K562 (cell line): ENCODE measurements at regions not wholly inside any gene's neighbourhood (a gene's known extent, or its start where the extent isn't known, plus 50 kb on each side); places are given as distances from the start of the nearest gene placed in this dataset.

ENCODE experiments used
- ATAC-seq: fragments of 200-7000 bp; cut with Tn5 transposase; 3 replicates; pipeline ENCODE4 v1.9.1; 2020; ENCODE audit warnings: moderate library complexity
- BruUV-seq: library from RNA; stranded (reverse); fragments of 400-500 nt; replicated peaks from 2 replicates; lab custom pipeline; 2021; lab: Mats Ljungman, UMichigan
- CTCF ChIA-PET: fragments of 300-600 bp; formaldehyde crosslinking; extraction: SDS; loops from one replicate; lab custom pipeline; 2021; ENCODE audit warnings: low intra/inter-chr PET ratio; lab: Yijun Ruan, JAX
- POLR2A ChIA-PET: fragments of 300-600, 350-650 bp; sonication (Branson Sonifier 250); formaldehyde crosslinking; extraction: SDS; loops from one replicate; lab custom pipeline; 2021; ENCODE audit warnings: antibody characterized with exemption, inconsistent platforms; lab: Yijun Ruan, JAX
- DNase-seq, 4 experiments: peaks; one replicate each; pipeline versions ENCODE4 v3.0.0 to v3.0.0-alpha.2; 2011 to 2018; ENCODE audit warnings: low spot score in 3 of 4, mixed read lengths in 3 of 4; ENCODE audit errors: extremely low read depth in 1 of 4
- FAIRE-seq: peaks from 2 replicates; lab custom pipeline; 2011; peaks lifted over from hg19 to GRCh38; lab: Jason Lieb, UNC
- H2AFZ ChIP-seq: 2 replicates; pipeline ENCODE4 v1.6.0; 2011; ENCODE audit warnings: low read depth, low read length, control low read depth, inconsistent platforms
- H3K27ac ChIP-seq: fragments of 200-600 bp; 3 replicates; pipeline ENCODE4 v1.8.0; 2011; ENCODE audit warnings: low read depth, mild to moderate bottlenecking, control low read depth, inconsistent platforms, low read length, moderate library complexity, mixed read lengths; ENCODE audit errors: extremely low read depth
- H3K27me3 ChIP-seq, 2 experiments: fragments of 300-600 bp in 1 of 2; 2 replicates in 1 of 2; 3 replicates in 1 of 2; pipeline versions ENCODE4 v1.6.0 to v1.8.0; 2011; ENCODE audit warnings: inconsistent platforms in 2 of 2, low read length in 2 of 2, mild to moderate bottlenecking in 1 of 2, mixed read lengths in 1 of 2, moderate library complexity in 1 of 2; ENCODE audit not compliant: control insufficient read depth in 2 of 2, insufficient read depth in 2 of 2
- H3K36me3 ChIP-seq: fragments of 300-600 bp; 3 replicates; pipeline ENCODE4 v1.8.0; 2011; ENCODE audit warnings: mild to moderate bottlenecking, low read length, inconsistent platforms; ENCODE audit not compliant: control insufficient read depth, insufficient read depth
- H3K4me1 ChIP-seq, 2 experiments: fragments of 200-600 bp in 1 of 2; replicated peaks in 1 of 2; 2 replicates in 1 of 2; 3 replicates in 1 of 2; pipeline versions ENCODE4 v1.5.1 to v1.8.0; 2011; ENCODE audit warnings: inconsistent platforms in 2 of 2, low read length in 2 of 2, mild to moderate bottlenecking in 1 of 2, mixed read lengths in 1 of 2, moderate library complexity in 1 of 2; ENCODE audit not compliant: control insufficient read depth in 2 of 2, insufficient read depth in 2 of 2
- H3K4me2 ChIP-seq: 2 replicates; pipeline ENCODE4 v1.6.1; 2011; ENCODE audit warnings: low read length, control low read depth, inconsistent platforms, mixed read lengths; ENCODE audit not compliant: insufficient read depth
- H3K4me3 ChIP-seq: fragments of 200-600 bp; sonication (generic), shearing (Covaris generic); 2 replicates; pipeline ENCODE4 v1.5.1; 2016; ENCODE audit warnings: control low read depth, inconsistent platforms
- H3K79me2 ChIP-seq: fragments of 200-600 bp; 3 replicates; pipeline ENCODE4 v1.8.0; 2011; ENCODE audit warnings: low read length, inconsistent platforms; ENCODE audit not compliant: control insufficient read depth, insufficient read depth
- H3K9ac ChIP-seq, 2 experiments: 2 replicates each; pipeline versions ENCODE4 v1.6.0 to v1.6.1; 2011; ENCODE audit warnings: low read depth in 2 of 2, low read length in 2 of 2, control low read depth in 1 of 2, inconsistent platforms in 1 of 2, mild to moderate bottlenecking in 1 of 2, mixed read lengths in 1 of 2; ENCODE audit not compliant: insufficient read depth in 1 of 2
- H3K9me1 ChIP-seq: one replicate; pipeline ENCODE4 v1.6.0; 2011; ENCODE audit warnings: inconsistent platforms, mild to moderate bottlenecking, low read length, moderate library complexity; ENCODE audit not compliant: control insufficient read depth, insufficient read depth
- H3K9me3 ChIP-seq: replicated peaks from 2 replicates; pipeline ENCODE4 v1.5.1; 2011; ENCODE audit warnings: low read depth, low read length, inconsistent platforms; ENCODE audit not compliant: control insufficient read depth, insufficient read depth
- H4K20me1 ChIP-seq: replicated peaks from 2 replicates; pipeline ENCODE4 v1.6.1; 2011; ENCODE audit warnings: low read length, inconsistent platforms, mixed read lengths; ENCODE audit not compliant: control insufficient read depth, insufficient read depth
- EP300 ChIP-seq: IDR thresholded peaks from 2 replicates; pipeline ENCODE4 v1.6.1; 2012; ENCODE audit warnings: low read length, improper control_type of control experiment
- ESRRB ChIP-seq: fragments of 250-450 bp; sonication (Bioruptor Pico); IDR thresholded peaks from 2 replicates; pipeline ENCODE4 v1.5.0; 2020; ENCODE audit warnings: mild to moderate bottlenecking, moderate library complexity, borderline replicate concordance
- IRF2 ChIP-seq: sonication (generic); formaldehyde crosslinking; IDR thresholded peaks from 2 replicates; pipeline ENCODE4 v1.8.1; 2022; ENCODE audit warnings: mild to moderate bottlenecking, missing genetic modification reagents
- MLLT1 ChIP-seq, 2 experiments: fragments of 450-650 bp; IDR thresholded peaks; 2 replicates each; pipeline ENCODE4 v1.6.1; 2016
- OTX1 ChIP-seq: fragments of 450-650 bp; formaldehyde crosslinking; IDR thresholded peaks from 2 replicates; pipeline ENCODE4 v1.4.0; 2022; ENCODE audit warnings: mild to moderate bottlenecking
- RBFOX2 ChIP-seq: fragments of 200-400 bp; formaldehyde crosslinking; IDR thresholded peaks from 2 replicates; pipeline ENCODE4 v1.6.1; 2017; ENCODE audit warnings: low read depth, mild to moderate bottlenecking, low read length, moderate library complexity
- SMC3 ChIP-seq: conservative IDR thresholded peaks from 2 replicates; pipeline ENCODE4 v1.6.1; 2011; ENCODE audit warnings: low read depth, low read length, improper control_type of control experiment; ENCODE audit not compliant: insufficient read depth
- STAG1 ChIP-seq: sonication (generic); formaldehyde crosslinking; IDR thresholded peaks from 2 replicates; pipeline ENCODE4 v1.5.0; 2020; ENCODE audit warnings: missing genetic modification reagents, borderline replicate concordance
- ZNF398 ChIP-seq: fragments of 250-450 bp; sonication (Bioruptor Pico); IDR thresholded peaks from 2 replicates; pipeline ENCODE4 v1.8.0; 2021; ENCODE audit warnings: moderate library complexity, mild to moderate bottlenecking, inconsistent platforms
- WGBS: fragments of 100-300 bp; shearing (Covaris generic); methylation state at CpG from one replicate; pipeline ENCODE4 v1.1.6; 2016; ENCODE audit warnings: low coverage, mixed read lengths; ENCODE audit not compliant: insufficient coverage; ENCODE audit errors: missing lambda C conversion rate; 5-methylcytosine and 5-hydroxymethylcytosine counted together
- in situ Hi-C: fragments of 300-500 bp; cut with MboI; formaldehyde crosslinking; loops from 4 replicates; pipeline ENCODE4 v1.15.0; 2018; ENCODE audit warnings: inconsistent platforms, mixed read lengths
- intact Hi-C: fragments of 100-400 bp; cut with micrococcal nuclease; formaldehyde crosslinking; loops from 2 replicates; pipeline ENCODE4 v1.14.2; 2022
- TF ChIP-seq, protein P1 (sequence below): fragments of 450-650 bp; conservative IDR thresholded peaks from 2 replicates; pipeline ENCODE4 v1.6.1; 2016; ENCODE audit warnings: missing genetic modification characterization, low read depth, mild to moderate bottlenecking, missing compliant biosample characterization, moderate library complexity

DNA sequence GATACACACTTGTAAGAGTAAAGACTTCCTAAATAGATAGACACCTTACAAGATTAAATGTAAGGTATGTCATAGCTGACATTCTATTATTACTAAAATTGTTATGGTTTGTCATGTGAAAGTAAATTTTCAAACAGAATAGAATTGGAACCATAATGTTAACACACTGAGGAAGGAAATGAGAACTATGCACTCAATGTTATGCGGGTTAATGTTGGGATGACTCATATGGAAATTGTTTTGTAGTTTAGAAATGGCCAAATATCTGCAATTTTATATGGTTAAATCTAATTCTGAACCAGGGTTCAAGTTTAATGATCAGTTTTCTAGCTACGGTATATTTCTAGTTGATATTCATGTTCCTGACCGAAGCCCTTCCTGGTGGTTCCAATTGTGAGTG, 214.2 kb upstream of the ADO start (continued):
- TF ChIP-seq ZNF398 (CRISPR knock-in tag) (no peak), ESRRB (CRISPR knock-in tag) (no peak), EP300 (no peak), RBFOX2 (no peak)
- TF ChIP-seq, protein P1, sequence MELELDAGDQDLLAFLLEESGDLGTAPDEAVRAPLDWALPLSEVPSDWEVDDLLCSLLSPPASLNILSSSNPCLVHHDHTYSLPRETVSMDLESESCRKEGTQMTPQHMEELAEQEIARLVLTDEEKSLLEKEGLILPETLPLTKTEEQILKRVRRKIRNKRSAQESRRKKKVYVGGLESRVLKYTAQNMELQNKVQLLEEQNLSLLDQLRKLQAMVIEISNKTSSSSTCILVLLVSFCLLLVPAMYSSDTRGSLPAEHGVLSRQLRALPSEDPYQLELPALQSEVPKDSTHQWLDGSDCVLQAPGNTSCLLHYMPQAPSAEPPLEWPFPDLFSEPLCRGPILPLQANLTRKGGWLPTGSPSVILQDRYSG (tag), result no peak
- TF ChIP-seq, all 486 proteins: peak for 0

DNA sequence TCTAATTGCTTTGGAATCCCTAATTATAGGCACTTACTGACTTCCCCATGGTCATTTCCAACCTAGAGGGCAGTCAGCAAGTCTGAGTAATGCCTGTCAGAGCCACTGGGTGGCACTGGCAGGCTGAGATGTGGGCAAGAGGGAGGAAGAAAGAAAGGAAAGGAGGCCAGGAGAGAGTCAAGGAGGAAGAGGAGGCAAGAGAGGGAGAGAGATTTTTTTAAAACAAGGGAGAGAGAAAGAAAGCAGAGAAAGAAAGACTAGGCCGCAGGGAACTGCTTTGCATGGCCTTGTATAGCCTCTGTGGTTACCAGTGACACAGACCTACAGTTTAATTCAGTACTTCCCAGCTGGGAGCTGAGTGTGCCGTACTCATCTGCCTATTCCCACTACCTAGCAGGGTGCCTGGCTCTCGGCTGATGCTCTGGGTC, 210.4 kb upstream of the ADO start:
- POLR2A ChIA-PET, result no interaction called here
- in situ Hi-C loops (loop anchor here (25.0 kb wide), 1 partner anchor 1143 kb away; no protein-coding TSS in a partner anchor), intact Hi-C loops (loop anchor here (1.0 to 10.0 kb wide), 5 partner anchors 223 to 1131 kb away; partner anchors contain the start of gene EGR2)
- H2AFZ ChIP-seq, result no peak overlapping the region
- H3K9me3 ChIP-seq, result no peaks in the 10 kb centered on the region
- ATAC-seq (peak; percentile 98), FAIRE-seq (peak; percentile 96), DNase-seq (peak; percentile 49 to 73 (median 56))
- no peaks in the 10 kb centered on the region; a peak in 1 of 5 replicates for H3K27me3 ChIP-seq
- no peaks in the 10 kb centered on the region for H4K20me1 ChIP-seq
- no peaks in the 10 kb centered on the region for H3K9me1 ChIP-seq
- no peak overlapping the region for H3K27ac ChIP-seq
- H3K4me1 ChIP-seq, result no peaks in the 10 kb centered on the region
- no peak overlapping the region for H3K9ac ChIP-seq
- no peaks in the 10 kb centered on the region for H3K36me3 ChIP-seq
- no peak overlapping the region for H3K4me3 ChIP-seq
- CTCF ChIA-PET, result interaction anchor here (0.6 to 1.5 kb wide), 6 partner anchors 26 to 564 kb away, joined by 3 to 9 read pairs (median 5); no protein-coding TSS in a partner anchor
- WGBS, result 10% methylated on average over 3 of the region's 3 CpGs
- BruUV-seq, result no TSS peak
- H3K79me2 ChIP-seq, result no peaks in the 10 kb centered on the region
- H3K4me2 ChIP-seq, result no peak overlapping the region
- TF ChIP-seq STAG1 (CRISPR knock-in tag) (peak; percentile 81; the same call in 1 of the 2 replicates), SMC3 (peak; percentile 78), IRF2 (no peak), OTX1 (CRISPR knock-in tag) (peak; percentile 71; the same call in 1 of the 2 replicates), MLLT1 (IDR thresholded peaks at IDR 0.05) (0 out of 4 replicates have a peak, but pooled peaks of 1 of the 2 experiments have one; percentile 21)
